Heart left ventricle (tissue), 16 donors: ENCODE measurements at regions not wholly inside any gene's neighbourhood (a gene's known extent, or its start where the extent isn't known, plus 50 kb on each side); places are given as distances from the start of the nearest gene placed in this dataset.

Experiments
- ATAC-seq, 4 donors: fragments of 200-7000 bp; cut with Tn5 transposase; one replicate each; pipeline ENCODE4 v1.9.1; 2020 to 2022; ENCODE audit warnings: moderate library complexity in 4 of 4, mild to moderate bottlenecking in 3 of 4, moderate number of reproducible peaks in 1 of 4
- DNase-seq, 5 donors: peaks; one replicate each; pipeline ENCODE4 v3.0.0-alpha.2; 2020
- H3K27ac ChIP-seq, 12 donors: fragments of 200-600 bp; sonication (generic) in 4 of 12; one replicate each; pipeline versions ENCODE4 v1.5.0 to v1.8.0; 2016 to 2022; ENCODE audit warnings: mild to moderate bottlenecking in 2 of 12
- H3K27me3 ChIP-seq, 9 donors: fragments of 200-600 bp; sonication (generic) in 2 of 9; one replicate each; pipeline versions ENCODE4 v1.5.1 to v1.8.0; 2016 to 2022; ENCODE audit warnings: mild to moderate bottlenecking in 3 of 9
- H3K36me3 ChIP-seq, 9 donors: fragments of 200-600 bp; sonication (generic) in 2 of 9; one replicate each; pipeline versions ENCODE4 v1.5.0 to v1.8.0; 2018 to 2022; ENCODE audit warnings: mild to moderate bottlenecking in 2 of 9
- H3K4me1 ChIP-seq, 12 donors: fragments of 200-600 bp; sonication (generic) in 4 of 12; one replicate each; pipeline versions ENCODE4 v1.5.0 to v1.8.0; 2016 to 2022; ENCODE audit warnings: mild to moderate bottlenecking in 3 of 12
- H3K4me3 ChIP-seq, 12 donors: fragments of 200-600 bp; sonication (generic) in 4 of 12; one replicate each; pipeline versions ENCODE4 v1.5.0 to v1.8.0; 2017 to 2022; ENCODE audit warnings: mild to moderate bottlenecking in 9 of 12, moderate library complexity in 4 of 12
- H3K9me3 ChIP-seq, 12 donors: fragments of 200-600 bp; sonication (generic) in 4 of 12; one replicate each; pipeline versions ENCODE4 v1.5.0 to v1.8.0; 2016 to 2022; ENCODE audit warnings: mild to moderate bottlenecking in 1 of 12
- POLR2A ChIP-seq, 2 donors: fragments of 450-650 bp; IDR thresholded peaks; one replicate each; pipeline ENCODE4 v1.6.1; 2017; ENCODE audit warnings: antibody characterized with exemption in 2 of 2, mild to moderate bottlenecking in 2 of 2, moderate library complexity in 2 of 2
- WGBS, 4 donors: extraction: QIAGEN DNeasy Blood & Tissue Kit in 2 of 4; methylation state at CpG; one replicate each; pipeline versions ENCODE4 v1.1.5 to v1.1.7; 2013 to 2018; 5-methylcytosine and 5-hydroxymethylcytosine counted together
- intact Hi-C, 10 donors: fragments of 100-400 bp; cut with DNase I; formaldehyde crosslinking; loops; one replicate each; pipeline versions ENCODE4 v1.11.1 to v1.14.2; 2022
- TF ChIP-seq, protein P1 (sequence below), 12 donors: fragments of 200-600 bp; sonication (generic) in 4 of 12; IDR thresholded peaks; one replicate each; pipeline versions ENCODE4 v1.5.0 to v1.8.0; 2018 to 2022; ENCODE audit warnings: antibody characterized with exemption in 12 of 12, mild to moderate bottlenecking in 5 of 12
- donor health status: ischemic (EF 13 %, LVEDD 7.1; RV severe dilation, severe dysfunction).
- donor health status: healthy with polysubstance abuse.
- donor health status: DM: no; HTN: yes; CAD: no.
- donor health status: DM: no; HTN: no; CAD: no.
- donor health status: ischemic (EF 25% LVEDD 6.9; RV normal size, moderate dysfunction).
- donor health status: ischemic (EF 25% LVEDD 5.7; RV mildly dilated, moderate dysfunction).
- donor health status: healthy.
- donor health status: DM: yes; HTN: yes; CAD: no.
- donor health status: ischemic (EF 35%, LVEDD 5.7; RV mildly dilated, moderate dysfunction).
- donor health status: nonischemic (EF 11% LVEDD 7.7; RV severe dilation, severe dysfunction).
- donor health status: DM: yes; HTN: yes; CAD: no.
- donor health status: PGD.
- donor health status: ischemic (EF 29% LVEDD 5.4; RV normal size, mild dysfunction).
- donor health status: nonischemic (EF 23%, LVEDD 6.1; RV moderate dilation, normal function).

DNA sequence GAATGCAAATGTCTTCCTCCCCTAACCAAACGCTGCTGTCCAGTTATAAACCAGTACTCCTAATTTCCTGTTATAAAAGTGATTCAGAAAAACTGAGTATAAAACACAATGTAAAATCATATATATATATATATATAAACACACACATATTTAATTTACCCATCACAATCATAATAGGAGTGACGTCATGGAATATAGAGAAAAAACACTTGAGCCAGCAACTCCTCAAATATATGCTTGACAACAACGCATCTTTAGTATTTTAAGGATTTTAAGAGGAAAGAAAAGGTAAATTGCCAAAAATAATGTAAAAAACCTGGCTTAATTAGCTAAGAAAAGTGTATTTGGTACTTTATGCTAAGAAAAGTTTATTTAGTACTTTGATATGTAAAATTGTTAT, 2701.7 kb downstream of the PCDH7 start:
- Histone ChIP-seq H3K4me3 (no peak overlapping the region), H3K9me3 (no peaks in the 10 kb centered on the region), H3K27ac (no peak overlapping the region), H3K36me3 (no peaks in the 10 kb centered on the region), H3K27me3 (no peaks in the 10 kb centered on the region), H3K4me1 (no peaks in the 10 kb centered on the region)
- no peak for TF ChIP-seq POLR2A (IDR thresholded peaks at IDR 0.05)
- TF ChIP-seq, protein P1, sequence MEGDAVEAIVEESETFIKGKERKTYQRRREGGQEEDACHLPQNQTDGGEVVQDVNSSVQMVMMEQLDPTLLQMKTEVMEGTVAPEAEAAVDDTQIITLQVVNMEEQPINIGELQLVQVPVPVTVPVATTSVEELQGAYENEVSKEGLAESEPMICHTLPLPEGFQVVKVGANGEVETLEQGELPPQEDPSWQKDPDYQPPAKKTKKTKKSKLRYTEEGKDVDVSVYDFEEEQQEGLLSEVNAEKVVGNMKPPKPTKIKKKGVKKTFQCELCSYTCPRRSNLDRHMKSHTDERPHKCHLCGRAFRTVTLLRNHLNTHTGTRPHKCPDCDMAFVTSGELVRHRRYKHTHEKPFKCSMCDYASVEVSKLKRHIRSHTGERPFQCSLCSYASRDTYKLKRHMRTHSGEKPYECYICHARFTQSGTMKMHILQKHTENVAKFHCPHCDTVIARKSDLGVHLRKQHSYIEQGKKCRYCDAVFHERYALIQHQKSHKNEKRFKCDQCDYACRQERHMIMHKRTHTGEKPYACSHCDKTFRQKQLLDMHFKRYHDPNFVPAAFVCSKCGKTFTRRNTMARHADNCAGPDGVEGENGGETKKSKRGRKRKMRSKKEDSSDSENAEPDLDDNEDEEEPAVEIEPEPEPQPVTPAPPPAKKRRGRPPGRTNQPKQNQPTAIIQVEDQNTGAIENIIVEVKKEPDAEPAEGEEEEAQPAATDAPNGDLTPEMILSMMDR (IDR thresholded peaks at IDR 0.05): no peak
- intact Hi-C loops: no loop called here
- 82 to 88% (median 86%) methylated on average over 3 of the region's 3 CpGs for WGBS, 4 donors
- ATAC-seq (no peak), DNase-seq (no peak)

DNA sequence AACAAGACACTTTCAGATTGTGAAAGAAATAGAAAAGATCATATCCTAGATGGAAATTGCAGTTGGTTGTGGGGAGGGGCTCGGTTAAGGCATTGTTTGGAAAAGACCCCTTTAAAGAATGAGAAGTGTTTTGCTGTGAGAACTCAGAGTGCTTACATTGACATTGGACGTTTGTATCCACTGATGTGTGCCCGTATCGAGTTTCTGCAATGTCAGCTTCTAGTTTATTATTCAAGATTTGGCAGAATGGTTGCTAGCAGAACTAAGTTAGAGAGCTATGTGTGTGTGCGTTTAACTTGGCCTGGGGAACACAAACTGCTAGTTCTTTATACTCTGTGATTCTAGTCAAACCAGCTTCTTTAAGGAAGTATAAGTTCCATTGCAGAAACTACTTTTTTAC, 2702.5 kb downstream of the PCDH7 start:
- no peaks in the 10 kb centered on the region for H3K9me3 ChIP-seq
- TF ChIP-seq POLR2A (IDR thresholded peaks at IDR 0.05): no peak
- TF ChIP-seq, protein P1 (IDR thresholded peaks at IDR 0.05): no peak
- intact Hi-C loops: no loop called here
- DNase-seq (no peak), ATAC-seq (no peak)
- H3K36me3 ChIP-seq: no peaks in the 10 kb centered on the region
- no peak overlapping the region for H3K4me3 ChIP-seq
- no peaks in the 10 kb centered on the region for H3K27me3 ChIP-seq
- H3K4me1 ChIP-seq: no peaks in the 10 kb centered on the region
- H3K27ac ChIP-seq: no peak overlapping the region
- WGBS, 4 donors: 65 to 77% (median 73%) methylated on average over 5 of the region's 5 CpGs

DNA sequence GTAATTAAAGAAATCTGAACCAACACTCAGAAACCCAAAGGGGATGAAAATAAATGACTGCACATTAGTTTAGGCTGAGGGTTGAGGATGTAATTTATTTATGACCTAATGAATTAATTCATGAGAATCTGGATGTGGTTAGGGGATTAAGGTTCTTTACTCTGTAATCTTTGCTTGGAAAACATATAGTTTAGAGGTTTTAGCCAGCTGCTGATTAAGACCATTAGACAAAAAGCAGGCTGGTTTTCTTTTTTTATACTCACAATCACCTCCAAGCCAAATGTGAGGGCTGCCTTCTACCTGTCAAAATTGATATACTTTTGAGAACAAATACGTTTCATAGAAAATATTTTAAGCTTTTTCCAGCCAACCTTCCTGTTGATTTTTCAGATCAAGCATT, 2705.8 kb downstream of the PCDH7 start:
- Histone ChIP-seq H3K27ac (no peak overlapping the region), H3K27me3 (no peaks in the 10 kb centered on the region), H3K9me3 (no peaks in the 10 kb centered on the region), H3K36me3 (no peaks in the 10 kb centered on the region), H3K4me1 (no peaks in the 10 kb centered on the region), H3K4me3 (no peak overlapping the region)
- ATAC-seq (no peak), DNase-seq (no peak)
- intact Hi-C loops: no loop called here
- WGBS, 4 donors: 44 to 62% (median 57%) methylated on average over 1 of the region's 1 CpG
- TF ChIP-seq, protein P1 (IDR thresholded peaks at IDR 0.05): no peak
- no peak for TF ChIP-seq POLR2A (IDR thresholded peaks at IDR 0.05)

- Histone ChIP-seq H3K9me3 (no peaks in the 10 kb centered on the region), H3K27ac (no peak overlapping the region), H3K36me3 (no peaks in the 10 kb centered on the region), H3K27me3 (no peaks in the 10 kb centered on the region), H3K4me3 (no peak overlapping the region), H3K4me1 (no peaks in the 10 kb centered on the region)
- WGBS, 4 donors: 20 to 36% (median 26%) methylated on average over 1 of the region's 1 CpG
- intact Hi-C loops: no loop called here
- TF ChIP-seq, protein P1 (IDR thresholded peaks at IDR 0.05): no peak
- no peak for TF ChIP-seq POLR2A (IDR thresholded peaks at IDR 0.05)
- ATAC-seq (no peak), DNase-seq (no peak)
These were observed 2707.5 kb downstream of the PCDH7 start for GRCh38 chr4:33427676-33428075.
